ENCODE measurements at regions not wholly inside any gene's neighbourhood (a gene's known extent, or its start where the extent isn't known, plus 50 kb on each side); places are given as distances from the start of the nearest gene placed in this dataset.

- H3K27ac ChIP-seq: no peak overlapping the region
- TF ChIP-seq, protein P1, sequence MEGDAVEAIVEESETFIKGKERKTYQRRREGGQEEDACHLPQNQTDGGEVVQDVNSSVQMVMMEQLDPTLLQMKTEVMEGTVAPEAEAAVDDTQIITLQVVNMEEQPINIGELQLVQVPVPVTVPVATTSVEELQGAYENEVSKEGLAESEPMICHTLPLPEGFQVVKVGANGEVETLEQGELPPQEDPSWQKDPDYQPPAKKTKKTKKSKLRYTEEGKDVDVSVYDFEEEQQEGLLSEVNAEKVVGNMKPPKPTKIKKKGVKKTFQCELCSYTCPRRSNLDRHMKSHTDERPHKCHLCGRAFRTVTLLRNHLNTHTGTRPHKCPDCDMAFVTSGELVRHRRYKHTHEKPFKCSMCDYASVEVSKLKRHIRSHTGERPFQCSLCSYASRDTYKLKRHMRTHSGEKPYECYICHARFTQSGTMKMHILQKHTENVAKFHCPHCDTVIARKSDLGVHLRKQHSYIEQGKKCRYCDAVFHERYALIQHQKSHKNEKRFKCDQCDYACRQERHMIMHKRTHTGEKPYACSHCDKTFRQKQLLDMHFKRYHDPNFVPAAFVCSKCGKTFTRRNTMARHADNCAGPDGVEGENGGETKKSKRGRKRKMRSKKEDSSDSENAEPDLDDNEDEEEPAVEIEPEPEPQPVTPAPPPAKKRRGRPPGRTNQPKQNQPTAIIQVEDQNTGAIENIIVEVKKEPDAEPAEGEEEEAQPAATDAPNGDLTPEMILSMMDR (conservative IDR thresholded peaks at IDR 0.05): no peak
These were observed 97.5 kb upstream of the CREB5 start for GRCh38 chr7:28314841-28315240.

DNA sequence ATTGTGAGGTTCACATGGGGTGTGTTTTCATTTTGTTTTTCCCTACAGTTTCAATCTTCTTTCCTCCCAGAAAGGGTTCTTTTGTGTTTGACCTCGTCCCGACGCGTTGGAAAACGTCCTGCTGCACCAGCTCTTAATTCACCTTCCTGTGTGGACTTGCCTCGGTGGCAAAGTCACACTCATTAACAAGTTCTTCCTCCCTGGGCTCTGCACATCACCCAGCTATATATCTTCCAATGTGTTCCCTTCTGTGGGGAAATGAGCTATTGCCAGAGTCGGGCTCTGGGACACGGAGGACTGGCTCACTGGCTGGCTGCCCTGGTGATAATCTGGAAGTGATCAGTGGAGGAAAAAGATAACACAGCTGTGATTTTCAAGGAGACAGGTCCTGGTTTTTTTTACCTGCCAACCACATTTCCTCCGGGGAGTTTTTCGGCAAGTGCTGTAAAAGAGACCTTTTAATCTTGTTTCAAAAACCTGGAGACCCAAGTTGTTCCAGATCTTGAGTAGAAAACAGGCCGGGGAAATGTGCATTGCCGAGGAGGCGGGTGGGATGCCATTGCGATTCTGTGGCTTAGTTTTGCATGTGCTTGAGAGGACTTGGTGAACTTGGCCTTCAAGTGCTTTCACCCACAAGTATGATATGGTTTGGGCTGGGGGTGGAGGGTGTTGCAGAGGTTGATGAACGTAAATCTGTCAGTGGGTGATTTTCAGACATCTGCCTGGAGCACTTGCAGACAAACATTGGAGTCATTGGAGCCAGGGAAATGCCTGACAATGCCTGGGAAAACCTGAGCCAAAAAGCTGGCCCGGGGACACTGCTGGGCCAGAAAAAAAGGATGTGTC, 96.5 kb upstream of the CREB5 start:
- peak overlapping the region; percentile 26; the same call in 1 of the 2 replicates for H3K27ac ChIP-seq
- TF ChIP-seq, protein P1 (conservative IDR thresholded peaks at IDR 0.05): no peak

GRCh38 chr7:28316489-28316888, 95.8 kb upstream of the CREB5 start:
- TF ChIP-seq, protein P1 (conservative IDR thresholded peaks at IDR 0.05): no peak
- H3K27ac ChIP-seq: no peak overlapping the region

- TF ChIP-seq, protein P1 (conservative IDR thresholded peaks at IDR 0.05): no peak
- no peak overlapping the region for H3K27ac ChIP-seq
These were observed 94.1 kb upstream of the CREB5 start for GRCh38 chr7:28318101-28318762.

DNA sequence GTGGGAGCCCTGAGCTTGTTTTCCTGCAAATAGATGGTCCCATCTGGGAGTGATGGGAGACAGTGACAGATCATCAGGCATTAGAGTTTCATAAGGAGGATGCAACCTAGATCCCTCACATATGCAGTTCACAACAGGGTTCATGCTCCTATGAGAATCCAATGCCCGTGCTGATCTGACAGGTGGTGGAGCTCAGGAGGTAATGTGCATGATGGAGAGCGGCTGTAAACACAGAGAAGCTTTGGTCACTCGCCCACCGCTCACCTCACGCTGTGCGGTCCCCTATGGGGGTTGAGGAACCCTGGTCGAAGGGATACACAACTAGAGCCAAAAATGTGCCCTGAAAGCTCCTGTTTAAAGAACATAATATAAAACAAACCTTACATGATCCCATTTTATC, 88.5 kb upstream of the CREB5 start:
- TF ChIP-seq, protein P1 (conservative IDR thresholded peaks at IDR 0.05): no peak
- no peak overlapping the region for H3K27ac ChIP-seq

- no peak overlapping the region for H3K27ac ChIP-seq
- TF ChIP-seq, protein P1 (conservative IDR thresholded peaks at IDR 0.05): no peak
These were observed 84.2 kb upstream of the CREB5 start for GRCh38 chr7:28328146-28328545.

GRCh38 chr7:28328822-28329660, 83.3 kb upstream of the CREB5 start:
- TF ChIP-seq, protein P1 (conservative IDR thresholded peaks at IDR 0.05): no peak
- H3K27ac ChIP-seq: no peak overlapping the region

Data from VCaP (cell line).